ENCODE measurements at regions not wholly inside any gene's neighbourhood (a gene's known extent, or its start where the extent isn't known, plus 50 kb on each side); places are given as distances from the start of the nearest gene placed in this dataset.

DNA sequence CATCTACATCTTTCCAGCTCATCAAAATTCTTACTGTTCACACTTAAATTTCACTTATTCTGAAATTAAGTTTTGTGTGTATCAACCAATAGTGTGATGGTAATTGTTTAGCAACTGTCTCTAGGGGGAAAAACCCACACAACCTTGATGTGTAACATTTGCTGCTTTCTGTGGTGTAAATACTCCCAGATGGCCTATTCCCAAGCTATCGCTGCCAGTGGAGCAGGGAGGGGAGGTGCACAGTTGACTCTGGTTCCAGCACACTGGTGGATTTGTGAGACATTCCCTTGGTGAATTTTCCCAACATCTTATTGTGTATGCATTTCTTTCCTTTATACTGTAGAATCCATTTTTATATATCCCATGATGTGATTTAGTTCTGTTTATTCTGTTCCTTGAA, 275.9 kb upstream of the SHH start:
- H3K4me3 ChIP-seq (ENCODE audit: low read length), result no peak overlapping the region
- no peaks in the 10 kb centered on the region for H3F3A ChIP-seq (ENCODE audit: insufficient read depth, low read length, poor library complexity, severe bottlenecking)
- H3K36me3 ChIP-seq (ENCODE audit: insufficient read depth, low read length), result no peaks in the 10 kb centered on the region
- no peaks in the 10 kb centered on the region for H4K20me1 ChIP-seq (ENCODE audit: insufficient read depth)
- no peaks in the 10 kb centered on the region for H3K9me2 ChIP-seq (ENCODE audit: insufficient read depth, low read length)
- H3K79me2 ChIP-seq (replicated peaks; ENCODE audit: insufficient read depth, low read length), result no peaks in the 10 kb centered on the region
- H3K27ac ChIP-seq (ENCODE audit: low read length), result no peak overlapping the region
- H3K27me3 ChIP-seq (ENCODE audit: insufficient read depth, low read depth, low read length), result no peaks in the 10 kb centered on the region
- H3K9ac ChIP-seq (ENCODE audit: low read length), result no peak overlapping the region
- no peak overlapping the region for H3K4me2 ChIP-seq (ENCODE audit: low read length)
- H2AFZ ChIP-seq (ENCODE audit: low read depth, low read length), result no peak overlapping the region
- H3K9me3 ChIP-seq (ENCODE audit: low read length), result no peaks in the 10 kb centered on the region
- no peak for TF ChIP-seq CTCF (IDR thresholded peaks at IDR 0.05; ENCODE audit: poor library complexity, severe bottlenecking)
- no peak for TF ChIP-seq SMC3 (conservative IDR thresholded peaks at IDR 0.05; ENCODE audit: poor library complexity)
- TF ChIP-seq RAD21 (conservative IDR thresholded peaks at IDR 0.05), result no peak
- TF ChIP-seq POLR2AphosphoS5 (IDR thresholded peaks at IDR 0.05), result no peak
- TF ChIP-seq TAF1 (IDR thresholded peaks at IDR 0.05; ENCODE audit: low read depth), result no peak
- TF ChIP-seq MXI1 (conservative IDR thresholded peaks at IDR 0.05; ENCODE audit: poor library complexity, severe bottlenecking), result no peak
- TF ChIP-seq, protein P1, sequence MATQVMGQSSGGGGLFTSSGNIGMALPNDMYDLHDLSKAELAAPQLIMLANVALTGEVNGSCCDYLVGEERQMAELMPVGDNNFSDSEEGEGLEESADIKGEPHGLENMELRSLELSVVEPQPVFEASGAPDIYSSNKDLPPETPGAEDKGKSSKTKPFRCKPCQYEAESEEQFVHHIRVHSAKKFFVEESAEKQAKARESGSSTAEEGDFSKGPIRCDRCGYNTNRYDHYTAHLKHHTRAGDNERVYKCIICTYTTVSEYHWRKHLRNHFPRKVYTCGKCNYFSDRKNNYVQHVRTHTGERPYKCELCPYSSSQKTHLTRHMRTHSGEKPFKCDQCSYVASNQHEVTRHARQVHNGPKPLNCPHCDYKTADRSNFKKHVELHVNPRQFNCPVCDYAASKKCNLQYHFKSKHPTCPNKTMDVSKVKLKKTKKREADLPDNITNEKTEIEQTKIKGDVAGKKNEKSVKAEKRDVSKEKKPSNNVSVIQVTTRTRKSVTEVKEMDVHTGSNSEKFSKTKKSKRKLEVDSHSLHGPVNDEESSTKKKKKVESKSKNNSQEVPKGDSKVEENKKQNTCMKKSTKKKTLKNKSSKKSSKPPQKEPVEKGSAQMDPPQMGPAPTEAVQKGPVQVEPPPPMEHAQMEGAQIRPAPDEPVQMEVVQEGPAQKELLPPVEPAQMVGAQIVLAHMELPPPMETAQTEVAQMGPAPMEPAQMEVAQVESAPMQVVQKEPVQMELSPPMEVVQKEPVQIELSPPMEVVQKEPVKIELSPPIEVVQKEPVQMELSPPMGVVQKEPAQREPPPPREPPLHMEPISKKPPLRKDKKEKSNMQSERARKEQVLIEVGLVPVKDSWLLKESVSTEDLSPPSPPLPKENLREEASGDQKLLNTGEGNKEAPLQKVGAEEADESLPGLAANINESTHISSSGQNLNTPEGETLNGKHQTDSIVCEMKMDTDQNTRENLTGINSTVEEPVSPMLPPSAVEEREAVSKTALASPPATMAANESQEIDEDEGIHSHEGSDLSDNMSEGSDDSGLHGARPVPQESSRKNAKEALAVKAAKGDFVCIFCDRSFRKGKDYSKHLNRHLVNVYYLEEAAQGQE (IDR thresholded peaks at IDR 0.05; ENCODE audit: borderline replicate concordance), result no peak
- no peak for TF ChIP-seq EP300 (conservative IDR thresholded peaks at IDR 0.05; ENCODE audit: poor library complexity, severe bottlenecking)
- no peak for TF ChIP-seq EZH2 (IDR thresholded peaks at IDR 0.05; ENCODE audit: borderline replicate concordance, insufficient read depth, low read length, poor library complexity, severe bottlenecking)

- H3K9me2 ChIP-seq (ENCODE audit: insufficient read depth, low read length), result no peaks in the 10 kb centered on the region
- no peaks in the 10 kb centered on the region for H3K79me2 ChIP-seq (replicated peaks; ENCODE audit: insufficient read depth, low read length)
- H3F3A ChIP-seq (ENCODE audit: insufficient read depth, low read length, poor library complexity, severe bottlenecking), result no peaks in the 10 kb centered on the region
- H4K20me1 ChIP-seq (ENCODE audit: insufficient read depth), result no peaks in the 10 kb centered on the region
- no peaks in the 10 kb centered on the region for H3K27me3 ChIP-seq (ENCODE audit: insufficient read depth, low read depth, low read length)
- no peaks in the 10 kb centered on the region for H3K9me3 ChIP-seq (ENCODE audit: low read length)
- no peak overlapping the region for H3K4me2 ChIP-seq (ENCODE audit: low read length)
- no peaks in the 10 kb centered on the region for H3K36me3 ChIP-seq (ENCODE audit: insufficient read depth, low read length)
- H2AFZ ChIP-seq (ENCODE audit: low read depth, low read length), result no peak overlapping the region
- peak overlapping the region; percentile 49 for H3K27ac ChIP-seq (ENCODE audit: low read length)
- no peak overlapping the region for H3K9ac ChIP-seq (ENCODE audit: low read length)
- TF ChIP-seq EP300 (conservative IDR thresholded peaks at IDR 0.05; ENCODE audit: poor library complexity, severe bottlenecking) (peak; percentile 27), MXI1 (conservative IDR thresholded peaks at IDR 0.05; ENCODE audit: poor library complexity, severe bottlenecking) (no peak), POLR2AphosphoS5 (IDR thresholded peaks at IDR 0.05) (peak; percentile 23)
- H3K4me3 ChIP-seq (ENCODE audit: low read length), result no peak overlapping the region
Observed at GRCh38 chr7:156082048-156083040, 270.1 kb upstream of the SHH start.

Data from neural cell (in vitro differentiated cells).